ENCODE measurements at regions not wholly inside any gene's neighbourhood (a gene's known extent, or its start where the extent isn't known, plus 50 kb on each side); places are given as distances from the start of the nearest gene placed in this dataset.

DNA sequence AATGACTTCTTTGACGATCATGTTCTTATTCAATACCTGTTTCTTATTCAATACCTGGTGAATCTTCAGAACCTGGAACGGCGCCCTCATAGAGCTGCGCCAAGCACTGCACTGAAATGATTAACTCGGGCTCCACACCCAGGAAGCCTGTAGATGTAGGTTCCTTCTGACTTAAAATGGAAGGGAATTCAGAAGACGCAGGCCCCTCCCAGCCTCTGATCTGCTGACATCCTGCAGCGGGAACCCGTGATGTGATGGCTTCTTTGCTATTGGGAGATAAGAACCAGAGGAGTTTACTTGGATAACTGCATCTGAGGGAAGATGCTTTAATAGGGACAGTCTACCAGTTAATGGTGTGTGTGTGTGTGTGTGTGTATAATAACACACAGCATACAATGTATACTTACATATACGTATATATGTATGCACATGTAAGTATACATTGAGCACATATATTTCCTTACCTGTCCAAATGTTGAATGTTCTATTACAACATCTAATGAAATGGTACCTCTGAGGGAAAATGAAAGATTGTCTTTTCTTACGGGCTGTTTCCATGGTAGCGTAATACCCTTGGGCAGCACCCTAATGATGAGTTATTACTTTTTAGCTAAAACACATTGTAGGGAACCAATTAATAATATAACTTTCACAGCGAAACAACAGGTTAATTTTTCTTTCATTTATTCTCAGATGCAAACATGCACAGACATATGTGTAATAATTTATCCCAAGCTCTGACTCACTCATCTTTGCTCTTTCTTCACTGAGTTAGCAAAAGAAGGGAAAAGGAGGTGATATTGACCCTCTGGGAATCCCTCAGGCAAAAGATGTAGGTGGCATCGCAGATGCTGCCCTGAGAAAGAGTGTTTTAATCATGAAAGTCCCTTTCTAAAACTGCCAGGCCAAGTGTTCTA is 379.8 kb downstream of the SIPA1L2 start:
- no peak overlapping the region for H3T11ph ChIP-seq (ENCODE audit: low read length)
- H4K5ac ChIP-seq (ENCODE audit: insufficient read length, low read depth, low read length): no peak overlapping the region
- no peaks in the 10 kb centered on the region for H3K9me3 ChIP-seq (ENCODE audit: control insufficient read depth, low read depth, low read length)
- peaks cover 39 to 42% of the 10 kb centered on the region in 2 experiments for H3K4me1 Mint-ChIP-seq
- no peak overlapping the region for H2BK120ac ChIP-seq (ENCODE audit: low read depth, low read length, poor library complexity, severe bottlenecking)
- no peaks in the 10 kb centered on the region for H3K79me1 ChIP-seq (ENCODE audit: insufficient read depth, low read depth, low read length, poor library complexity, severe bottlenecking)
- peaks cover 31% of the 10 kb centered on the region for H3K27me3 ChIP-seq (ENCODE audit: insufficient read depth, low read length)
- H3K14ac ChIP-seq (ENCODE audit: insufficient read depth, low read length): no peak overlapping the region
- H3K79me2 ChIP-seq (ENCODE audit: insufficient read depth, low read length): no peaks in the 10 kb centered on the region
- no peaks in the 10 kb centered on the region for H4K20me1 ChIP-seq (ENCODE audit: control insufficient read depth, insufficient read depth, insufficient read length)
- H2BK15ac ChIP-seq (ENCODE audit: low read depth, low read length): no peak overlapping the region
- H3K4me1 ChIP-seq (ENCODE audit: insufficient read depth, low read length): peaks cover 4% of the 10 kb centered on the region; the same call in 1 of the 2 replicates
- H4K91ac ChIP-seq (ENCODE audit: insufficient read length, low read depth, low read length): no peak overlapping the region
- DNase-seq: peak; percentile 54
- H2BK20ac ChIP-seq (ENCODE audit: low read depth, low read length, poor library complexity, severe bottlenecking): no peak overlapping the region
- H2BK12ac ChIP-seq (ENCODE audit: insufficient read length, low read depth, low read length): no peak overlapping the region
- peaks cover 100% of the 10 kb centered on the region for H3K27me3 Mint-ChIP-seq (ENCODE audit: low read depth)
- no peak overlapping the region for H3K27ac ChIP-seq (ENCODE audit: insufficient read length, low read depth, low read length)
- no peak overlapping the region for H3K56ac ChIP-seq (ENCODE audit: insufficient read length, low read depth, low read length)
- peak overlapping the region in 1 of 2 experiments; percentile 27; a peak in 2 of 5 replicates for H3K4me3 Mint-ChIP-seq
- no peaks in the 10 kb centered on the region for H3K23me2 ChIP-seq (ENCODE audit: insufficient read length, low read depth, low read length, poor library complexity, severe bottlenecking)
- peaks cover 0 to 11% of the 10 kb centered on the region in 2 experiments; a peak in 1 of 5 replicates for H3K9me3 Mint-ChIP-seq
- H3K27ac Mint-ChIP-seq: no peak overlapping the region
- no peak overlapping the region for H3K18ac ChIP-seq (ENCODE audit: insufficient read length, low read depth, low read length)
- no peak overlapping the region for H3K4me2 ChIP-seq (ENCODE audit: insufficient read depth, insufficient read length, low read length)
- no peaks in the 10 kb centered on the region; a peak in 1 of 7 replicates for H3K36me3 Mint-ChIP-seq (ENCODE audit: insufficient read depth in 1 of 3, low read depth in 3 of 3)
- TF ChIP-seq, protein P1, sequence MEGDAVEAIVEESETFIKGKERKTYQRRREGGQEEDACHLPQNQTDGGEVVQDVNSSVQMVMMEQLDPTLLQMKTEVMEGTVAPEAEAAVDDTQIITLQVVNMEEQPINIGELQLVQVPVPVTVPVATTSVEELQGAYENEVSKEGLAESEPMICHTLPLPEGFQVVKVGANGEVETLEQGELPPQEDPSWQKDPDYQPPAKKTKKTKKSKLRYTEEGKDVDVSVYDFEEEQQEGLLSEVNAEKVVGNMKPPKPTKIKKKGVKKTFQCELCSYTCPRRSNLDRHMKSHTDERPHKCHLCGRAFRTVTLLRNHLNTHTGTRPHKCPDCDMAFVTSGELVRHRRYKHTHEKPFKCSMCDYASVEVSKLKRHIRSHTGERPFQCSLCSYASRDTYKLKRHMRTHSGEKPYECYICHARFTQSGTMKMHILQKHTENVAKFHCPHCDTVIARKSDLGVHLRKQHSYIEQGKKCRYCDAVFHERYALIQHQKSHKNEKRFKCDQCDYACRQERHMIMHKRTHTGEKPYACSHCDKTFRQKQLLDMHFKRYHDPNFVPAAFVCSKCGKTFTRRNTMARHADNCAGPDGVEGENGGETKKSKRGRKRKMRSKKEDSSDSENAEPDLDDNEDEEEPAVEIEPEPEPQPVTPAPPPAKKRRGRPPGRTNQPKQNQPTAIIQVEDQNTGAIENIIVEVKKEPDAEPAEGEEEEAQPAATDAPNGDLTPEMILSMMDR (conservative IDR thresholded peaks at IDR 0.05): peak; percentile 25; the same call in 1 of the 3 replicates
- H3K9ac ChIP-seq (ENCODE audit: extremely low read depth, insufficient read length, low read length): no peak overlapping the region
- no peak overlapping the region for H2AK5ac ChIP-seq (ENCODE audit: insufficient read length, low read length)
- H2BK5ac ChIP-seq (ENCODE audit: insufficient read length, low read length): no peak overlapping the region
- WGBS (ENCODE audit: extremely low coverage, insufficient read length, low lambda C conversion rate): no CpG with 5 or more reads among the region's 13 CpGs
- H4K8ac ChIP-seq (replicated peaks; ENCODE audit: insufficient read length, low read depth, low read length): no peak overlapping the region
- no peak overlapping the region for H3K4ac ChIP-seq (ENCODE audit: low read depth, low read length)
- H3K23ac ChIP-seq (ENCODE audit: insufficient read length, low read depth, low read length): no peak overlapping the region
- H2AFZ ChIP-seq (ENCODE audit: low read length): no peak overlapping the region
